DOHH2 (cell line): ENCODE measurements at regions not wholly inside any gene's neighbourhood (a gene's known extent, or its start where the extent isn't known, plus 50 kb on each side); places are given as distances from the start of the nearest gene placed in this dataset.

Experiments used
- H3F3A ChIP-seq: fragments of 200-600 bp; sonication (generic), shearing (Covaris generic); 2 replicates; pipeline ENCODE4 v1.6.0; 2016; ENCODE audit warnings: antibody characterized with exemption, mild to moderate bottlenecking; ENCODE audit not compliant: control insufficient read depth, insufficient read depth
- H3K27ac ChIP-seq: fragments of 200-600 bp; sonication (generic); 2 replicates; pipeline ENCODE4 v1.5.1; 2014; ENCODE audit warnings: low read depth, mild to moderate bottlenecking, low read length, moderate library complexity
- H3K27me3 ChIP-seq: fragments of 200-600 bp; sonication (generic); 2 replicates; pipeline ENCODE4 v1.6.1; 2014; ENCODE audit warnings: mild to moderate bottlenecking, low read length, mixed read lengths; ENCODE audit not compliant: control insufficient read depth
- H3K36me3 ChIP-seq: fragments of 200-600 bp; sonication (generic); 2 replicates; pipeline ENCODE4 v1.6.1; 2014; ENCODE audit warnings: mild to moderate bottlenecking, low read length, moderate library complexity, mixed read lengths; ENCODE audit not compliant: control insufficient read depth
- H3K4me1 ChIP-seq: fragments of 200-600 bp; sonication (generic); 2 replicates; pipeline ENCODE4 v1.6.1; 2014; ENCODE audit warnings: mild to moderate bottlenecking, low read length, mixed read lengths; ENCODE audit not compliant: control insufficient read depth
- H3K4me2 ChIP-seq: fragments of 200-600 bp; sonication (generic); 2 replicates; pipeline ENCODE4 v1.6.0; 2014; ENCODE audit warnings: mild to moderate bottlenecking, low read length, moderate library complexity
- H3K4me3 ChIP-seq: fragments of 200-600 bp; sonication (generic); 2 replicates; pipeline ENCODE4 v1.5.1; 2014; ENCODE audit warnings: mild to moderate bottlenecking, low read length, mixed read lengths
- H3K79me2 ChIP-seq: fragments of 200-600 bp; sonication (generic); 2 replicates; pipeline ENCODE4 v1.6.1; 2014; ENCODE audit warnings: mild to moderate bottlenecking, low read length, mixed read lengths; ENCODE audit not compliant: control insufficient read depth
- H3K9me2 ChIP-seq: fragments of 200-600 bp; sonication (generic); replicated peaks from 2 replicates; pipeline ENCODE4 v1.6.1; 2014; ENCODE audit warnings: mild to moderate bottlenecking, low read length, mixed read lengths; ENCODE audit not compliant: control insufficient read depth
- H3K9me3 ChIP-seq: fragments of 200-600 bp; sonication (generic); 2 replicates; pipeline ENCODE4 v1.6.1; 2014; ENCODE audit warnings: antibody characterized with exemption, low read length, mixed read lengths; ENCODE audit not compliant: control insufficient read depth, insufficient read depth
- H4K20me1 ChIP-seq: fragments of 200-600 bp; sonication (generic); 2 replicates; pipeline ENCODE4 v1.6.0; 2014; ENCODE audit warnings: low read depth, mild to moderate bottlenecking, antibody characterized with exemption, low read length, moderate library complexity; ENCODE audit not compliant: control insufficient read depth, insufficient read depth
- EZH2phosphoT487 ChIP-seq: fragments of 200-600 bp; sonication (generic); IDR thresholded peaks from 2 replicates; pipeline ENCODE4 v1.6.1; 2017; ENCODE audit warnings: borderline replicate concordance, mild to moderate bottlenecking, antibody characterized with exemption, low read length, moderate library complexity, mixed read lengths
- TF ChIP-seq, protein P1 (sequence below): fragments of 200-600 bp; sonication (generic); IDR thresholded peaks from one replicate; pipeline ENCODE4 v1.5.1; 2014; ENCODE audit warnings: antibody characterized with exemption, mild to moderate bottlenecking, low read depth, low read length; ENCODE audit not compliant: poor library complexity, severe bottlenecking

DNA sequence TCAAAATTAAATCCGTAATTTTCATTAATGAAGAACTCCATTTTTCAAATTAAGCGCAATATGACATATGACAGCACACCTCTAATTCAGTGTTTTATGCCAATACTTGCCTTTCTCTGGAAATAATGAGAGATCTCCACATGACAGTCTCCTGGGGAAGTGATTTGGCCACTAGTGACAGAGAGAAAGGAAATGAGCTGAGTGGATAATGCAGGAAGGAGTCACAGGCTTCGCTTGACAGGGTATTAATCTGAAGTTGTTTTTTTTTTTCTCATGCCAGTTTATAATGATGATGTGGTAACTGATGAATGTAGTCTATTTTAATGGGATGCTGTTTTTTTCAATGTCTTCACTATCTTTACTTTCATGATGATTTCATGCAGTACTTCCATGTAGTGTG is 1079.4 kb upstream of the GYPC start:
- no peaks in the 10 kb centered on the region for H4K20me1 ChIP-seq
- H3K79me2 ChIP-seq: no peaks in the 10 kb centered on the region
- no peaks in the 10 kb centered on the region for H3K4me1 ChIP-seq
- H3K36me3 ChIP-seq: no peaks in the 10 kb centered on the region
- no peak overlapping the region for H3K4me3 ChIP-seq
- TF ChIP-seq EZH2phosphoT487: no peak
- no peak overlapping the region for H3K27ac ChIP-seq
- H3K27me3 ChIP-seq: no peaks in the 10 kb centered on the region
- H3K4me2 ChIP-seq: no peak overlapping the region
- H3F3A ChIP-seq: no peaks in the 10 kb centered on the region
- H3K9me3 ChIP-seq: no peaks in the 10 kb centered on the region
- H3K9me2 ChIP-seq: no peaks in the 10 kb centered on the region

DNA sequence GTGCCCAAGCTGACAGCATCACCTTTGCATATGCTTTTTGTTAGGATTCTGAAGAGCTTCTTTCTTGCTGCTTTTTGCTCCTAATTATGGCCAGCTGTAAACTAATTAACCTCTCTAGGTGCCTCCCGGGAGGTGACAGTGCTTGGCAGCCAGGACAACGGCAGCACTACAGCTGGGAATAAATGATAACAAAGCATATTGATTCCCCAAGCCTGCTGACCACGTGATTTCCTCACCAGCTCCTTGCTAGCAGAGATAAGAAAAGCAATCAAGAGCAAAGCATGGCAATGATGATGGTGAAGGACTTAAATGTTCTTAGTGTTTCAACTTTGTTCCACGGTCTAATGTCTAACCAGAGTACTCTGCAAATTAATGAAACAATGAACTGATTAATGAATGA is 1074.4 kb upstream of the GYPC start:
- Histone ChIP-seq H3K4me2 (no peak overlapping the region), H3K4me1 (no peaks in the 10 kb centered on the region), H3K27ac (no peak overlapping the region), H3K4me3 (no peak overlapping the region), H3F3A (no peaks in the 10 kb centered on the region), H3K9me3 (no peaks in the 10 kb centered on the region), H3K27me3 (no peaks in the 10 kb centered on the region), H4K20me1 (no peaks in the 10 kb centered on the region), H3K79me2 (no peaks in the 10 kb centered on the region), H3K36me3 (no peaks in the 10 kb centered on the region), H3K9me2 (no peaks in the 10 kb centered on the region)
- no peak for TF ChIP-seq EZH2phosphoT487
- TF ChIP-seq, protein P1, sequence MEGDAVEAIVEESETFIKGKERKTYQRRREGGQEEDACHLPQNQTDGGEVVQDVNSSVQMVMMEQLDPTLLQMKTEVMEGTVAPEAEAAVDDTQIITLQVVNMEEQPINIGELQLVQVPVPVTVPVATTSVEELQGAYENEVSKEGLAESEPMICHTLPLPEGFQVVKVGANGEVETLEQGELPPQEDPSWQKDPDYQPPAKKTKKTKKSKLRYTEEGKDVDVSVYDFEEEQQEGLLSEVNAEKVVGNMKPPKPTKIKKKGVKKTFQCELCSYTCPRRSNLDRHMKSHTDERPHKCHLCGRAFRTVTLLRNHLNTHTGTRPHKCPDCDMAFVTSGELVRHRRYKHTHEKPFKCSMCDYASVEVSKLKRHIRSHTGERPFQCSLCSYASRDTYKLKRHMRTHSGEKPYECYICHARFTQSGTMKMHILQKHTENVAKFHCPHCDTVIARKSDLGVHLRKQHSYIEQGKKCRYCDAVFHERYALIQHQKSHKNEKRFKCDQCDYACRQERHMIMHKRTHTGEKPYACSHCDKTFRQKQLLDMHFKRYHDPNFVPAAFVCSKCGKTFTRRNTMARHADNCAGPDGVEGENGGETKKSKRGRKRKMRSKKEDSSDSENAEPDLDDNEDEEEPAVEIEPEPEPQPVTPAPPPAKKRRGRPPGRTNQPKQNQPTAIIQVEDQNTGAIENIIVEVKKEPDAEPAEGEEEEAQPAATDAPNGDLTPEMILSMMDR: no peak

DNA sequence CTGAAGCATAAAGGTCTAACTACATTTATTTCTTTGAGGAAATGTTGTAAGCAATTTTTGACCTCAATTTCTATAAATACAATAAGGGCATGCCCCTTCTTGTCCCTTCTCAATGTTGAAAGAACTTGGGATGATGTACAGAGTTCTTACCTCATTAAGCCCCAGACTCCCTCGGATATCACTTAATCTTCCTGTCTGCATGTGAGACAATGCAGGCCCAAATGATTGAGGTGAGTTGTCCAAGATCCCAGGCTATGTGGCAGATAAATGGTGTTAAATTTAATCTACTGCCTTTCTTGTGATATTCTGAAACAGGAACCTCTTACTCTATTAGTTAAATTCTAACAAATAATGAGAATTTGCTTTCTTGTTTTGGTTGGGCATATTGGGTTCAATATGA is 1073.4 kb upstream of the GYPC start:
- Histone ChIP-seq H3K27me3 (no peaks in the 10 kb centered on the region), H3K9me3 (no peaks in the 10 kb centered on the region), H3K36me3 (no peaks in the 10 kb centered on the region), H4K20me1 (no peaks in the 10 kb centered on the region), H3K4me2 (no peak overlapping the region), H3F3A (no peaks in the 10 kb centered on the region), H3K4me1 (no peaks in the 10 kb centered on the region), H3K4me3 (no peak overlapping the region), H3K27ac (no peak overlapping the region), H3K9me2 (no peaks in the 10 kb centered on the region), H3K79me2 (no peaks in the 10 kb centered on the region)
- TF ChIP-seq, protein P1: no peak

DNA sequence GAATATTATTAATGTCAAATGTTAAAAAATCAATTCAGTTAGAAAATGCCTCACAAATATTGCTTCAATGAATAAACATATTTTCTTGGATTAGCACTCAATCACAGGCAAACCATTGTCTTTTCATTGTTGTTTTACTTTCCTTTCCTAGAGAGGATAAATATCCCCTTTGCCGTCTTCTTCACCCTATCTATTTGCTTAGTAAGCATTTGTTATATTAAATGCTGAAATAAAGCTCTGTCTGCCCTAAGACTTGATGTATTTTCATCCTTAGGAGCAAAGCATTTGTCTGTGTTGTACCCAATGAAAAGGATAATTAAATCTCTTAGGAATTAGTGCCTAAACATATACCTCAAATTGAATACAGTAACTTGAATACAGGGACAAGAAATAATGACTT is 1071.2 kb upstream of the GYPC start:
- Histone ChIP-seq H3K4me3 (no peak overlapping the region), H3K27me3 (no peaks in the 10 kb centered on the region), H3F3A (no peaks in the 10 kb centered on the region), H3K9me3 (no peaks in the 10 kb centered on the region), H3K27ac (no peak overlapping the region), H3K4me1 (no peaks in the 10 kb centered on the region), H3K4me2 (no peak overlapping the region), H3K36me3 (no peaks in the 10 kb centered on the region), H3K9me2 (no peaks in the 10 kb centered on the region), H4K20me1 (no peaks in the 10 kb centered on the region), H3K79me2 (no peaks in the 10 kb centered on the region)
- no peak for TF ChIP-seq EZH2phosphoT487
